Lung (tissue), 11 donors: ENCODE measurements at regions not wholly inside any gene's neighbourhood (a gene's known extent, or its start where the extent isn't known, plus 50 kb on each side); places are given as distances from the start of the nearest gene placed in this dataset.

Experiments used
- ATAC-seq: fragments of 200-7000 bp; cut with Tn5 transposase; one replicate; pipeline ENCODE4 v1.9.1; 2020; ENCODE audit warnings: moderate number of reproducible peaks; ENCODE audit not compliant: insufficient read depth, low FRiP score
- DNase-seq, 3 donors: peaks; one replicate each; pipeline ENCODE4 v3.0.0-alpha.2; 2013 to 2017
- H3K27ac ChIP-seq, 2 donors: one replicate each; pipeline ENCODE4 v1.5.1; 2013; ENCODE audit warnings: mild to moderate bottlenecking in 2 of 2, moderate library complexity in 2 of 2, control low read depth in 1 of 2, inconsistent platforms in 1 of 2, low read depth in 1 of 2, low read length in 1 of 2
- H3K27me3 ChIP-seq, 3 donors: one replicate each; pipeline ENCODE4 v1.5.1; 2013; ENCODE audit warnings: low read length in 2 of 3; ENCODE audit not compliant: control insufficient read depth in 3 of 3, insufficient read depth in 3 of 3
- H3K36me3 ChIP-seq, 4 donors: one replicate each; pipeline ENCODE4 v1.5.1; 2013; ENCODE audit warnings: low read length in 4 of 4, mild to moderate bottlenecking in 1 of 4, moderate library complexity in 1 of 4; ENCODE audit not compliant: control insufficient read depth in 4 of 4, insufficient read depth in 4 of 4
- H3K4me1 ChIP-seq, 5 donors: one replicate each; pipeline ENCODE4 v1.5.1; 2013; ENCODE audit warnings: low read length in 5 of 5, mild to moderate bottlenecking in 2 of 5, moderate library complexity in 1 of 5; ENCODE audit not compliant: control insufficient read depth in 5 of 5, insufficient read depth in 5 of 5
- H3K4me3 ChIP-seq: one replicate; pipeline ENCODE4 v1.5.1; 2013; ENCODE audit warnings: mild to moderate bottlenecking, control low read depth, moderate library complexity
- H3K9ac ChIP-seq, 2 donors: one replicate each; pipeline ENCODE4 v1.5.1; 2013; ENCODE audit warnings: low read length in 2 of 2, control low read depth in 1 of 2; ENCODE audit not compliant: insufficient read depth in 1 of 2
- H3K9me3 ChIP-seq, 4 donors: one replicate each; pipeline ENCODE4 v1.5.1; 2013; ENCODE audit warnings: low read length in 3 of 4, mild to moderate bottlenecking in 1 of 4, moderate library complexity in 1 of 4; ENCODE audit not compliant: control insufficient read depth in 4 of 4, insufficient read depth in 3 of 4
- CTCF ChIP-seq: IDR thresholded peaks from 2 replicates; pipeline ENCODE4 v1.5.1; 2012; ENCODE audit warnings: mild to moderate bottlenecking; ENCODE audit errors: control extremely low read depth, extremely low read depth
- WGBS, 2 donors: extraction: QIAGEN DNeasy Blood & Tissue Kit; methylation state at CpG; one replicate each; pipeline ENCODE4 v1.1.7; 2013; 5-methylcytosine and 5-hydroxymethylcytosine counted together
- donor health status: control.
- donor health status: control.
- donor health status: Bipolar disorder and iron deficiency.
- donor health status: healthy.
- donor health status: DM: yes; HTN: yes; CAD: no.

- Histone ChIP-seq H3K9ac (no peak overlapping the region), H3K4me3 (no peak overlapping the region), H3K27ac (no peak overlapping the region), H3K9me3 (peaks cover 0 to 5% (median 0%) of the 10 kb centered on the region in 4 donors), H3K36me3 (no peaks in the 10 kb centered on the region), H3K4me1 (no peaks in the 10 kb centered on the region), H3K27me3 (no peaks in the 10 kb centered on the region)
- ATAC-seq, result no peak
- no peak for TF ChIP-seq CTCF
- no peak for DNase-seq
- 87 to 93% methylated on average over 4 of the region's 4 CpGs for WGBS, 2 donors
Measured at GRCh38 chr1:67522001-67522441, 91.8 kb upstream of the SERBP1 start.

GRCh38 chr1:67522793-67523192 is 92.6 kb upstream of the SERBP1 start:
- ATAC-seq (no peak), DNase-seq (no peak)
- Histone ChIP-seq H3K9ac (no peak overlapping the region), H3K4me1 (no peaks in the 10 kb centered on the region), H3K27me3 (no peaks in the 10 kb centered on the region), H3K27ac (no peak overlapping the region), H3K9me3 (peaks cover 0 to 5% (median 0%) of the 10 kb centered on the region in 4 donors), H3K4me3 (no peak overlapping the region), H3K36me3 (no peaks in the 10 kb centered on the region)
- WGBS, 2 donors, result 96 to 99% methylated on average over 4 of the region's 4 CpGs
- TF ChIP-seq CTCF, result no peak

GRCh38 chr1:67524143-67525052 is 94.2 kb upstream of the SERBP1 start:
- no peaks in the 10 kb centered on the region for H3K9me3 ChIP-seq
- WGBS, 2 donors, result 59 to 74% methylated on average over 7 of the region's 7 CpGs
- no peak overlapping the region for H3K9ac ChIP-seq
- no peak overlapping the region for H3K27ac ChIP-seq
- no peaks in the 10 kb centered on the region for H3K4me1 ChIP-seq
- DNase-seq (no peak), ATAC-seq (peak; percentile 39)
- no peaks in the 10 kb centered on the region for H3K36me3 ChIP-seq
- H3K27me3 ChIP-seq, result no peaks in the 10 kb centered on the region
- TF ChIP-seq CTCF, result no peak
- no peak overlapping the region for H3K4me3 ChIP-seq
